ENCODE measurements at regions not wholly inside any gene's neighbourhood (a gene's known extent, or its start where the extent isn't known, plus 50 kb on each side); places are given as distances from the start of the nearest gene placed in this dataset.

DNA sequence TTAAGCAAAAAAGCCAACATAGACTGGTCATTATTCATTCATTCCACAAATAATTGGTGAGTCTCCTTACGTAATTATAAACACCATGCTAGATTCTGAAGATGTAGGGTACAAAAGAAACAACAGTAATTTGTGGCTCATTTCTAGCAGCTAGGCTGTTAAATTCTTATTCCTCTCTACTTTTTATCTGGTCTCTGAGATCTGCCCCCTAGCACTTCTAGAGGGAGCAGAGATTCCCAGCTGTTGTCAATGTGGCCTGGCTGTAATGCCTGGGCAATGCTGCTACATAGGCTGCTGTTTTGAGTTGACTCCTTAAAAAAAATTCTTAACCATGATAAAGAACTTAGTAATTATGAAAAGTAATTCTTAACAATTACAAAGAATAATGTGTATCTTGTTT, 434.9 kb upstream of the THRB start:
- TF ChIP-seq, protein P1, sequence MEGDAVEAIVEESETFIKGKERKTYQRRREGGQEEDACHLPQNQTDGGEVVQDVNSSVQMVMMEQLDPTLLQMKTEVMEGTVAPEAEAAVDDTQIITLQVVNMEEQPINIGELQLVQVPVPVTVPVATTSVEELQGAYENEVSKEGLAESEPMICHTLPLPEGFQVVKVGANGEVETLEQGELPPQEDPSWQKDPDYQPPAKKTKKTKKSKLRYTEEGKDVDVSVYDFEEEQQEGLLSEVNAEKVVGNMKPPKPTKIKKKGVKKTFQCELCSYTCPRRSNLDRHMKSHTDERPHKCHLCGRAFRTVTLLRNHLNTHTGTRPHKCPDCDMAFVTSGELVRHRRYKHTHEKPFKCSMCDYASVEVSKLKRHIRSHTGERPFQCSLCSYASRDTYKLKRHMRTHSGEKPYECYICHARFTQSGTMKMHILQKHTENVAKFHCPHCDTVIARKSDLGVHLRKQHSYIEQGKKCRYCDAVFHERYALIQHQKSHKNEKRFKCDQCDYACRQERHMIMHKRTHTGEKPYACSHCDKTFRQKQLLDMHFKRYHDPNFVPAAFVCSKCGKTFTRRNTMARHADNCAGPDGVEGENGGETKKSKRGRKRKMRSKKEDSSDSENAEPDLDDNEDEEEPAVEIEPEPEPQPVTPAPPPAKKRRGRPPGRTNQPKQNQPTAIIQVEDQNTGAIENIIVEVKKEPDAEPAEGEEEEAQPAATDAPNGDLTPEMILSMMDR (conservative IDR thresholded peaks at IDR 0.05; ENCODE audit: low read length), result no peak
- no peak for TF ChIP-seq EZH2phosphoT487 (IDR thresholded peaks at IDR 0.05; ENCODE audit: borderline replicate concordance, low read depth, low read length)

Data from OCI-LY7 (cell line).